ENCODE measurements at regions not wholly inside any gene's neighbourhood (a gene's known extent, or its start where the extent isn't known, plus 50 kb on each side); places are given as distances from the start of the nearest gene placed in this dataset.

- no peak for TF ChIP-seq CTCF (IDR thresholded peaks at IDR 0.05; ENCODE audit: low read depth, low read length)
- H3K4me3 ChIP-seq (ENCODE audit: low read depth, low read length): no peak overlapping the region
Measured at GRCh38 chr18:56235481-56236013, 402.8 kb downstream of the TXNL1 start.

- H3K4me3 ChIP-seq (ENCODE audit: low read depth, low read length): no peak overlapping the region
- no peak for TF ChIP-seq CTCF (IDR thresholded peaks at IDR 0.05; ENCODE audit: low read depth, low read length)
Measured at GRCh38 chr18:56235071-56235470, 403.3 kb downstream of the TXNL1 start.

GRCh38 chr18:56233595-56233994 is 404.8 kb downstream of the TXNL1 start:
- H3K4me3 ChIP-seq (ENCODE audit: low read depth, low read length): no peak overlapping the region
- no peak for TF ChIP-seq CTCF (IDR thresholded peaks at IDR 0.05; ENCODE audit: low read depth, low read length)

GRCh38 chr18:56226025-56226424 is 412.4 kb downstream of the TXNL1 start:
- H3K4me3 ChIP-seq (ENCODE audit: low read depth, low read length): no peak overlapping the region
- no peak for TF ChIP-seq CTCF (IDR thresholded peaks at IDR 0.05; ENCODE audit: low read depth, low read length)

GRCh38 chr18:56224669-56225561 is 413.5 kb downstream of the TXNL1 start:
- TF ChIP-seq CTCF (IDR thresholded peaks at IDR 0.05; ENCODE audit: low read depth, low read length): no peak
- no peak overlapping the region for H3K4me3 ChIP-seq (ENCODE audit: low read depth, low read length)

- H3K4me3 ChIP-seq (ENCODE audit: low read depth, low read length): no peak overlapping the region
- TF ChIP-seq CTCF (IDR thresholded peaks at IDR 0.05; ENCODE audit: low read depth, low read length): no peak
Measured at GRCh38 chr18:56221195-56222065, 417.0 kb downstream of the TXNL1 start.

All from WI38 (cell line).